MM.1S (cell line): ENCODE measurements at regions not wholly inside any gene's neighbourhood (a gene's known extent, or its start where the extent isn't known, plus 50 kb on each side); places are given as distances from the start of the nearest gene placed in this dataset.

Experiments
- DNase-seq: peaks from one replicate; pipeline ENCODE4 v3.0.0-alpha.2; 2015
- H2AFZ ChIP-seq: fragments of 300-600 bp; sonication (generic); 2 replicates; pipeline ENCODE4 v1.6.0; 2016; ENCODE audit warnings: antibody characterized with exemption, low read length
- H3F3A ChIP-seq: fragments of 300-600 bp; sonication (generic); 2 replicates; pipeline ENCODE4 v1.6.1; 2016; ENCODE audit warnings: mild to moderate bottlenecking, antibody characterized with exemption, low read length, moderate library complexity, mixed read lengths; ENCODE audit not compliant: insufficient read depth
- H3K27ac ChIP-seq: fragments of 300-600 bp; sonication (generic); 2 replicates; pipeline ENCODE4 v1.5.1; 2016; ENCODE audit warnings: mild to moderate bottlenecking, low read length
- H3K27me3 ChIP-seq: fragments of 300-600 bp; sonication (generic); replicated peaks from 2 replicates; pipeline ENCODE4 v1.6.0; 2016; ENCODE audit warnings: low read length; ENCODE audit not compliant: insufficient read depth
- H3K36me3 ChIP-seq: fragments of 300-600 bp; sonication (generic); replicated peaks from 2 replicates; pipeline ENCODE4 v1.6.1; 2016; ENCODE audit warnings: mild to moderate bottlenecking, low read length, mixed read lengths; ENCODE audit not compliant: insufficient read depth
- H3K4me1 ChIP-seq: fragments of 300-600 bp; sonication (generic); 2 replicates; pipeline ENCODE4 v1.6.1; 2016; ENCODE audit warnings: low read length, mixed read lengths
- H3K4me2 ChIP-seq: fragments of 300-600 bp; sonication (generic); 2 replicates; pipeline ENCODE4 v1.6.0; 2016; ENCODE audit warnings: low read depth, low read length
- H3K4me3 ChIP-seq: fragments of 300-600 bp; sonication (generic); 2 replicates; pipeline ENCODE4 v1.5.1; 2016; ENCODE audit warnings: low read length, mixed read lengths
- H3K79me2 ChIP-seq: fragments of 300-600 bp; sonication (generic); 2 replicates; pipeline ENCODE4 v1.6.1; 2016; ENCODE audit warnings: mixed run types, low read length, mixed read lengths
- H3K9ac ChIP-seq: fragments of 300-600 bp; sonication (generic); 2 replicates; pipeline ENCODE4 v1.6.1; 2016; ENCODE audit warnings: low read length, mixed read lengths
- H3K9me2 ChIP-seq: fragments of 300-600 bp; sonication (generic); replicated peaks from 2 replicates; pipeline ENCODE4 v1.6.1; 2016; ENCODE audit warnings: mild to moderate bottlenecking, low read length, mixed read lengths; ENCODE audit not compliant: insufficient read depth
- H3K9me3 ChIP-seq: fragments of 300-600 bp; sonication (generic); replicated peaks from 2 replicates; pipeline ENCODE4 v1.6.1; 2016; ENCODE audit warnings: mild to moderate bottlenecking, low read length, mixed read lengths; ENCODE audit not compliant: insufficient read depth
- H4K20me1 ChIP-seq: fragments of 300-600 bp; sonication (generic); 2 replicates; pipeline ENCODE4 v1.6.1; 2016; ENCODE audit warnings: mild to moderate bottlenecking, low read length, moderate library complexity, mixed read lengths; ENCODE audit not compliant: insufficient read depth
- CTCF ChIP-seq: fragments of 300-600 bp; sonication (generic); IDR thresholded peaks from 2 replicates; pipeline ENCODE4 v1.5.1; 2016; ENCODE audit warnings: antibody characterized with exemption, low read length, mixed read lengths
- EZH2 ChIP-seq: fragments of 300-600 bp; sonication (generic); optimal IDR thresholded peaks from 2 replicates; pipeline ENCODE3; 2017; ENCODE audit warnings: low read depth, mild to moderate bottlenecking, antibody characterized with exemption, low read length, mixed read lengths
- EZH2phosphoT487 ChIP-seq: fragments of 300-600 bp; sonication (generic); IDR thresholded peaks from 2 replicates; pipeline ENCODE4 v1.6.1; 2018; ENCODE audit warnings: antibody characterized with exemption, low read length

GRCh38 chr13:26961890-26962615, 201.5 kb upstream of the GPR12 start:
- no peak for TF ChIP-seq CTCF
- no peak for TF ChIP-seq EZH2phosphoT487
- no peak for TF ChIP-seq EZH2
- Histone ChIP-seq H3K9me3 (no peaks in the 10 kb centered on the region), H3K27ac (no peak overlapping the region), H4K20me1 (no peaks in the 10 kb centered on the region), H3K79me2 (no peaks in the 10 kb centered on the region), H2AFZ (no peak overlapping the region), H3K27me3 (no peaks in the 10 kb centered on the region), H3K36me3 (no peaks in the 10 kb centered on the region), H3F3A (no peaks in the 10 kb centered on the region), H3K4me1 (no peaks in the 10 kb centered on the region), H3K9ac (no peak overlapping the region), H3K9me2 (no peaks in the 10 kb centered on the region), H3K4me2 (no peak overlapping the region), H3K4me3 (no peak overlapping the region)
- no peak for DNase-seq

- Histone ChIP-seq H4K20me1 (no peaks in the 10 kb centered on the region), H3K27me3 (no peaks in the 10 kb centered on the region)
- TF ChIP-seq EZH2 (no peak), EZH2phosphoT487 (no peak), CTCF (no peak)
Measured at GRCh38 chr13:26957182-26957581, 196.6 kb upstream of the GPR12 start.

GRCh38 chr13:26956522-26957142, 196.0 kb upstream of the GPR12 start:
- H3K36me3 ChIP-seq, result no peaks in the 10 kb centered on the region
- no peaks in the 10 kb centered on the region for H3K4me1 ChIP-seq
- H3K79me2 ChIP-seq, result no peaks in the 10 kb centered on the region
- no peak overlapping the region for H3K9ac ChIP-seq
- no peak overlapping the region for H2AFZ ChIP-seq
- TF ChIP-seq CTCF (no peak), EZH2phosphoT487 (no peak)
- H3F3A ChIP-seq, result no peaks in the 10 kb centered on the region
- H4K20me1 ChIP-seq, result no peaks in the 10 kb centered on the region
- H3K9me2 ChIP-seq, result no peaks in the 10 kb centered on the region
- DNase-seq, result no peak
- no peak overlapping the region for H3K27ac ChIP-seq
- no peak overlapping the region for H3K4me3 ChIP-seq
- no peaks in the 10 kb centered on the region for H3K27me3 ChIP-seq
- H3K4me2 ChIP-seq, result no peak overlapping the region
- no peaks in the 10 kb centered on the region for H3K9me3 ChIP-seq

More at GRCh38 chr13:26957182-26957581, 196.6 kb upstream of the GPR12 start:
- Histone ChIP-seq H3K4me1 (no peaks in the 10 kb centered on the region), H3K4me2 (no peak overlapping the region), H3K36me3 (no peaks in the 10 kb centered on the region), H3K27ac (no peak overlapping the region), H3K4me3 (no peak overlapping the region), H3K9ac (no peak overlapping the region), H2AFZ (no peak overlapping the region), H3K9me2 (no peaks in the 10 kb centered on the region), H3K79me2 (no peaks in the 10 kb centered on the region), H3F3A (no peaks in the 10 kb centered on the region), H3K9me3 (no peaks in the 10 kb centered on the region)
- DNase-seq, result no peak
